Kidney (tissue), 13 donors: ENCODE measurements at regions not wholly inside any gene's neighbourhood (a gene's known extent, or its start where the extent isn't known, plus 50 kb on each side); places are given as distances from the start of the nearest gene placed in this dataset.

Experiments used
- DNase-seq, 5 donors: peaks; one replicate each; pipeline ENCODE4 v3.0.0-alpha.2; 2013 to 2020
- FAIRE-seq: peaks from 2 replicates; lab custom pipeline; 2012; peaks lifted over from hg19 to GRCh38; lab: Jason Lieb, UNC
- H3K27ac ChIP-seq, 2 donors: one replicate each; pipeline ENCODE4 v1.7.0; 2013; ENCODE audit warnings: low read depth in 2 of 2, low read length in 2 of 2, inconsistent platforms in 1 of 2
- H3K27me3 ChIP-seq: one replicate; pipeline ENCODE4 v1.7.1; 2013; ENCODE audit warnings: low read length, inconsistent platforms; ENCODE audit not compliant: control insufficient read depth, insufficient read depth
- H3K36me3 ChIP-seq, 3 donors: one replicate each; pipeline versions ENCODE4 v1.7.0 to v1.7.1; 2013; ENCODE audit warnings: low read length in 3 of 3, control low read depth in 1 of 3, inconsistent platforms in 1 of 3; ENCODE audit not compliant: insufficient read depth in 3 of 3, control insufficient read depth in 2 of 3
- H3K4me1 ChIP-seq, 3 donors: one replicate each; pipeline versions ENCODE4 v1.7.0 to v1.7.1; 2013; ENCODE audit warnings: low read length in 3 of 3, inconsistent platforms in 1 of 3, low read depth in 1 of 3; ENCODE audit not compliant: control insufficient read depth in 2 of 3, insufficient read depth in 2 of 3
- H3K4me3 ChIP-seq, 3 donors: one replicate each; pipeline versions ENCODE4 v1.7.0 to v1.8.1; 2013; ENCODE audit warnings: low read length in 3 of 3, control low read depth in 1 of 3, inconsistent platforms in 1 of 3
- H3K9ac ChIP-seq, 3 donors: one replicate each; pipeline versions ENCODE4 v1.7.0 to v1.7.1; 2013; ENCODE audit warnings: low read length in 3 of 3, control low read depth in 1 of 3, inconsistent platforms in 1 of 3
- H3K9me3 ChIP-seq, 3 donors: one replicate each; pipeline versions ENCODE4 v1.7.0 to v1.7.1; 2013; ENCODE audit warnings: low read length in 3 of 3, control low read depth in 1 of 3, inconsistent platforms in 1 of 3; ENCODE audit not compliant: control insufficient read depth in 2 of 3, insufficient read depth in 1 of 3
- intact Hi-C: fragments of 100-400 bp; cut with DNase I; formaldehyde crosslinking; loops from one replicate; pipeline ENCODE4 v1.11.1; 2022
- TF ChIP-seq, protein P1 (sequence below): IDR thresholded peaks from 3 replicates; pipeline ENCODE4 v1.5.1; 2012; ENCODE audit warnings: mild to moderate bottlenecking, moderate library complexity, borderline replicate concordance; ENCODE audit not compliant: insufficient read depth; ENCODE audit errors: extremely low read depth
- donor health status: control.
- donor health status: control.
- donor health status: control.
- donor health status: control.
- donor health status: control.
- donor health status: DM: yes; HTN: yes; CAD: no.
- donor health status: Normal renal cell carcinoma (clear cell type).

DNA sequence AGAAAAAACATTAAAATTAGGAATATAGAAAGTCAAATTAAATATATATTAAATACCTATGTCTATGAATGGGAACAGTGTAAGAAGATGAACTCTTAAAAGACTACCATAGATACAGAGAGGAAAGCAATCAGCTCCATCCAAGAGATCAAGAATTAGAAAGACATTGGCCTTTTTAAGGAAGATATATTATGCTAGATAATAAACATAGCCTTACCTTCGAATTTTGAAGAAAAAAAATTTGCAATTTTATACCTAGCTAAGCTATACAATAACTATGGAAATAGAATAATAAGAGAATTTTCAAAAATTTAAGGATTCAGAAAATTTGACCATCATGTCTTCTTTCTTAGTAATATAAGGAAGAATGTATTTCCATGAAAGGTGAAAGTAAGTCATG is 74.7 kb upstream of the MYT1L start:
- Histone ChIP-seq H3K9me3 (peaks cover 0 to 5% (median 0%) of the 10 kb centered on the region in 3 donors), H3K36me3 (no peaks in the 10 kb centered on the region), H3K4me1 (no peaks in the 10 kb centered on the region), H3K4me3 (no peak overlapping the region), H3K9ac (no peak overlapping the region), H3K27me3 (no peaks in the 10 kb centered on the region), H3K27ac (no peak overlapping the region)
- TF ChIP-seq, protein P1, sequence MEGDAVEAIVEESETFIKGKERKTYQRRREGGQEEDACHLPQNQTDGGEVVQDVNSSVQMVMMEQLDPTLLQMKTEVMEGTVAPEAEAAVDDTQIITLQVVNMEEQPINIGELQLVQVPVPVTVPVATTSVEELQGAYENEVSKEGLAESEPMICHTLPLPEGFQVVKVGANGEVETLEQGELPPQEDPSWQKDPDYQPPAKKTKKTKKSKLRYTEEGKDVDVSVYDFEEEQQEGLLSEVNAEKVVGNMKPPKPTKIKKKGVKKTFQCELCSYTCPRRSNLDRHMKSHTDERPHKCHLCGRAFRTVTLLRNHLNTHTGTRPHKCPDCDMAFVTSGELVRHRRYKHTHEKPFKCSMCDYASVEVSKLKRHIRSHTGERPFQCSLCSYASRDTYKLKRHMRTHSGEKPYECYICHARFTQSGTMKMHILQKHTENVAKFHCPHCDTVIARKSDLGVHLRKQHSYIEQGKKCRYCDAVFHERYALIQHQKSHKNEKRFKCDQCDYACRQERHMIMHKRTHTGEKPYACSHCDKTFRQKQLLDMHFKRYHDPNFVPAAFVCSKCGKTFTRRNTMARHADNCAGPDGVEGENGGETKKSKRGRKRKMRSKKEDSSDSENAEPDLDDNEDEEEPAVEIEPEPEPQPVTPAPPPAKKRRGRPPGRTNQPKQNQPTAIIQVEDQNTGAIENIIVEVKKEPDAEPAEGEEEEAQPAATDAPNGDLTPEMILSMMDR: no peak
- intact Hi-C loops: no loop called here
- FAIRE-seq (no peak), DNase-seq (no peak)

DNA sequence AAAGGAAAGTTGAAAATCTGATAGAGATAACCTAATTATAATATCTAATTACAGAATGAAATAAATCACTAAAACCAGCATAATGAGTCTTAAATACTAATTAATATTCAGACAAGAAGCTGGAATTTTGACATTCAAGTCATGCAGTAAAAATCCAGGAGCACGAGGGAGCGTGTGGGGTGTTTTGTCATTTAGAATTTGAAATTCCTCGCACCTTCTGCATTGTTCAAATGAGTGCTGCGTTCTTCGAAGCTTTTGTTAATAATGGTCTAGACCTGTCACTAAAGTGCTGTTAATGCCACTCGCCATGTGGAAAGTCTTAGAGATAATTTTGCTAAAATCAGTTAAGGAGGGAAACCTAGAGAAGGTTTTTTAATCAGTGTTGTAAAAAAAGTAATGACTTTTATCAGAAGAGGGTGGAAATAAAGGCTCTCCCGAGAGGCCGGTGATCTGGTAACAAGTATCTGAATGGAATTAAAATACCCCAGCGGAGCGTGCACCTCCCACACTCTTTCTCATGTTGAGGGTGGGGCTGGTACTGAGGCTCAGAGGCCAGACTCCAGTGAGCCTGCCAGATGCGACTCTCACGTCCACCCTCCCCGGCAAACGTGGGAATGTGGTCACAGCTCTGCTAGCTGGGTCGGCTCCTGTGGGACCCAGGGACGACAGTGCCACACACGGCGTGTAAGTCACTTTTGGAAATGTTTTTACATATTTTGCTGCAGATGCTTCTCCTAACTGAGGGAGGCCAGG is 69.4 kb upstream of the MYT1L start:
- no peak overlapping the region for H3K4me3 ChIP-seq
- no peaks in the 10 kb centered on the region for H3K36me3 ChIP-seq
- FAIRE-seq (no peak), DNase-seq (no peak)
- no peaks in the 10 kb centered on the region for H3K27me3 ChIP-seq
- H3K9me3 ChIP-seq: no peaks in the 10 kb centered on the region
- no peak overlapping the region for H3K27ac ChIP-seq
- H3K9ac ChIP-seq: no peak overlapping the region
- TF ChIP-seq, protein P1: no peak
- intact Hi-C loops: no loop called here
- no peaks in the 10 kb centered on the region for H3K4me1 ChIP-seq

DNA sequence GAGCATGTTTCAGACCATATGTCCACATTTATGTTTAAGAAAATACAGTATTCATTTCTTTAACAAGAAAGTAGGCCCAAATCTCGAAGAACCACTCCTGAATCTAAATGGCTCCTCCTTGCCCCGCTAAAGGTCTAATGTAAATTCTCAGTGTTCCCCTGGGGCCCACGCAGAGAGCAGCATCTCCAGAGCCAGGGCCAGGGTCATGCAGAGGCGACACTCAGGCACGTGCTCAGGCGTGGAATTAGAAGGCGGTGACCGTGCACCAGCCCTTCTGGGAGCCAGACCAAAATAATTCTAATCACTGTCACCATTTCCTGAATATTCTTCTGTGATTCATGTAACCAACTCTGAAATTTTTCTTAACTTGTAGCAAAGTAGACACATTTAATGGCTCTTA is 68.3 kb upstream of the MYT1L start:
- no peaks in the 10 kb centered on the region for H3K36me3 ChIP-seq
- no peak overlapping the region for H3K4me3 ChIP-seq
- no peaks in the 10 kb centered on the region for H3K27me3 ChIP-seq
- no peak overlapping the region for H3K27ac ChIP-seq
- FAIRE-seq (no peak), DNase-seq (no peak)
- intact Hi-C loops: no loop called here
- no peaks in the 10 kb centered on the region for H3K9me3 ChIP-seq
- TF ChIP-seq, protein P1: no peak
- no peaks in the 10 kb centered on the region for H3K4me1 ChIP-seq
- no peak overlapping the region for H3K9ac ChIP-seq
